ENCODE measurements at regions not wholly inside any gene's neighbourhood (a gene's known extent, or its start where the extent isn't known, plus 50 kb on each side); places are given as distances from the start of the nearest gene placed in this dataset.

DNA sequence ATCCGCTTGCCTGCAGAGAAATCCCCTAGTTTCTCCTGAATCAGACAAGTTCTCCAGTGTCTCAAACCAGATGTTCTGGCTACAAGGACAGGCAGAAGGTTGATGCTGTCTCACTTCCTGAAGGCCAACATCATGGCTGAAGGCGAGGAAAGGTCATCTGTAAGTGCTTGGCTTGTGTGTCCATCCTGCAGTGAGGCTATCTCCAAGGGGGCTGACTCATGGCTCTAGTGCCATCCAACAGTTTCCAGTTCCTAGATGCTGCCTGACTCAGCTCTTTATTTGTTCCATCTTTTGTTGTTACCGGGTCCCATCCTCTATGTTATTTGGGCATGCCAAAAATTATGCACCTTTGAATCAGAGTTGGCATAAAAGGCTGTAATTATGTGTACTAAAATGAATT, 232.1 kb upstream of the TBX3 start:
- 27% methylated on average over 3 of the region's 3 CpGs for WGBS (ENCODE audit: low lambda C conversion rate)
- DNase-seq = no peak
- H3K4me3 ChIP-seq (ENCODE audit: low read depth in 2 of 2, low read length in 1 of 2) = no peak overlapping the region
- H3K27ac ChIP-seq (ENCODE audit: low read depth in 2 of 2, low read length in 1 of 2) = peak overlapping the region in 1 of 2 experiments; percentile 17; a peak in 1 of 4 replicates
- no peaks in the 10 kb centered on the region for H3K79me2 ChIP-seq (ENCODE audit: insufficient read depth)
- H3K27me3 ChIP-seq (ENCODE audit: insufficient read depth) = no peaks in the 10 kb centered on the region
- H3K9me3 ChIP-seq = no peaks in the 10 kb centered on the region
- peaks cover 0 to 4% of the 10 kb centered on the region in 2 experiments; a peak in 1 of 4 replicates for H3K4me1 ChIP-seq (ENCODE audit: control insufficient read depth in 1 of 2, insufficient read depth in 2 of 2, low read depth in 1 of 2, low read length in 1 of 2)
- H3K9me2 ChIP-seq = no peaks in the 10 kb centered on the region
- no peaks in the 10 kb centered on the region for H3F3A ChIP-seq (replicated peaks; ENCODE audit: insufficient read depth)
- no peak overlapping the region for H3K4me2 ChIP-seq
- H2AFZ ChIP-seq (ENCODE audit: low read depth) = 0 out of 2 replicates have a peak overlapping the region, but pooled peaks have one; percentile 38
- POLR2A ChIA-PET = no interaction called here
- H4K20me1 ChIP-seq (ENCODE audit: insufficient read depth) = no peaks in the 10 kb centered on the region
- CTCF ChIA-PET = no interaction called here
- H3K36me3 ChIP-seq (replicated peaks in 1 of 2; ENCODE audit: control insufficient read depth in 1 of 2, insufficient read depth in 2 of 2, low read length in 1 of 2) = no peaks in the 10 kb centered on the region
- no peak overlapping the region for H3K9ac ChIP-seq
- TF ChIP-seq ELF1 (IDR thresholded peaks at IDR 0.05) (peak; percentile 4; the same call in 1 of the 2 replicates), NFIC (IDR thresholded peaks at IDR 0.05; ENCODE audit: borderline replicate concordance) (peak; percentile 62), MEF2A (IDR thresholded peaks at IDR 0.05; ENCODE audit: borderline replicate concordance, low read depth) (no peak), GATA2 (CRISPR knock-in tag; IDR thresholded peaks at IDR 0.05) (no peak), YY1 (IDR thresholded peaks at IDR 0.05; ENCODE audit: low read depth) (no peak), TCF12 (IDR thresholded peaks at IDR 0.05) (peak; percentile 90), SIN3A (IDR thresholded peaks at IDR 0.05; ENCODE audit: borderline replicate concordance, low read depth, low read length) (no peak), SMC3 (IDR thresholded peaks at IDR 0.05; ENCODE audit: low read depth, low read length) (no peak), GABPA (IDR thresholded peaks at IDR 0.05; ENCODE audit: low read depth) (no peak), IRF3 (IDR thresholded peaks at IDR 0.05; ENCODE audit: low read depth, low read length) (no peak), MXI1 (IDR thresholded peaks at IDR 0.05; ENCODE audit: low read depth, low read length) (no peak), CHD2 (IDR thresholded peaks at IDR 0.05; ENCODE audit: low read length, partially characterized antibody) (no peak), EP300 (IDR thresholded peaks at IDR 0.05; ENCODE audit: borderline replicate concordance in 1 of 2, low read depth in 1 of 2, low read length in 1 of 2) (peak in 1 of 2 experiments; percentile 72; a peak in 2 of 4 replicates), NRF1 (IDR thresholded peaks at IDR 0.05; ENCODE audit: low read depth, low read length) (no peak), POLR2AphosphoS5 (IDR thresholded peaks at IDR 0.05; ENCODE audit: low read depth, low read length) (peak; percentile 21; the same call in 1 of the 2 replicates), FOSL2 (IDR thresholded peaks at IDR 0.05; ENCODE audit: borderline replicate concordance, low read depth) (peak; percentile 86), TAF1 (IDR thresholded peaks at IDR 0.05; ENCODE audit: borderline replicate concordance, low read depth, low read length) (no peak), FOXJ3 (CRISPR knock-in tag; IDR thresholded peaks at IDR 0.05) (no peak), USF2 (IDR thresholded peaks at IDR 0.05; ENCODE audit: borderline replicate concordance, low read depth, low read length) (no peak), TEAD4 (IDR thresholded peaks at IDR 0.05; ENCODE audit: borderline replicate concordance, insufficient read depth) (no peak), RFX5 (IDR thresholded peaks at IDR 0.05; ENCODE audit: low read length) (no peak), RXRA (IDR thresholded peaks at IDR 0.05; ENCODE audit: borderline replicate concordance, low read depth) (peak; percentile 84; the same call in 1 of the 2 replicates), FOXM1 (IDR thresholded peaks at IDR 0.05; ENCODE audit: low read depth) (no peak), RAD21 (IDR thresholded peaks at IDR 0.05; ENCODE audit: low read length) (no peak), PBX3 (IDR thresholded peaks at IDR 0.05) (peak; percentile 75)
- TF ChIP-seq, protein P1, sequence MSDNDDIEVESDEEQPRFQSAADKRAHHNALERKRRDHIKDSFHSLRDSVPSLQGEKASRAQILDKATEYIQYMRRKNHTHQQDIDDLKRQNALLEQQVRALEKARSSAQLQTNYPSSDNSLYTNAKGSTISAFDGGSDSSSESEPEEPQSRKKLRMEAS (IDR thresholded peaks at IDR 0.05; ENCODE audit: low read depth) = no peak
- TF ChIP-seq, protein P2, sequence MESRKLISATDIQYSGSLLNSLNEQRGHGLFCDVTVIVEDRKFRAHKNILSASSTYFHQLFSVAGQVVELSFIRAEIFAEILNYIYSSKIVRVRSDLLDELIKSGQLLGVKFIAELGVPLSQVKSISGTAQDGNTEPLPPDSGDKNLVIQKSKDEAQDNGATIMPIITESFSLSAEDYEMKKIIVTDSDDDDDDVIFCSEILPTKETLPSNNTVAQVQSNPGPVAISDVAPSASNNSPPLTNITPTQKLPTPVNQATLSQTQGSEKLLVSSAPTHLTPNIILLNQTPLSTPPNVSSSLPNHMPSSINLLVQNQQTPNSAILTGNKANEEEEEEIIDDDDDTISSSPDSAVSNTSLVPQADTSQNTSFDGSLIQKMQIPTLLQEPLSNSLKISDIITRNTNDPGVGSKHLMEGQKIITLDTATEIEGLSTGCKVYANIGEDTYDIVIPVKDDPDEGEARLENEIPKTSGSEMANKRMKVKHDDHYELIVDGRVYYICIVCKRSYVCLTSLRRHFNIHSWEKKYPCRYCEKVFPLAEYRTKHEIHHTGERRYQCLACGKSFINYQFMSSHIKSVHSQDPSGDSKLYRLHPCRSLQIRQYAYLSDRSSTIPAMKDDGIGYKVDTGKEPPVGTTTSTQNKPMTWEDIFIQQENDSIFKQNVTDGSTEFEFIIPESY (IDR thresholded peaks at IDR 0.05; ENCODE audit: borderline replicate concordance, low read depth) = no peak
- TF ChIP-seq, protein P3, sequence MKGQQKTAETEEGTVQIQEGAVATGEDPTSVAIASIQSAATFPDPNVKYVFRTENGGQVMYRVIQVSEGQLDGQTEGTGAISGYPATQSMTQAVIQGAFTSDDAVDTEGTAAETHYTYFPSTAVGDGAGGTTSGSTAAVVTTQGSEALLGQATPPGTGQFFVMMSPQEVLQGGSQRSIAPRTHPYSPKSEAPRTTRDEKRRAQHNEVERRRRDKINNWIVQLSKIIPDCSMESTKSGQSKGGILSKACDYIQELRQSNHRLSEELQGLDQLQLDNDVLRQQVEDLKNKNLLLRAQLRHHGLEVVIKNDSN (IDR thresholded peaks at IDR 0.05; ENCODE audit: borderline replicate concordance, low read depth) = no peak
- TF ChIP-seq, protein P4, sequence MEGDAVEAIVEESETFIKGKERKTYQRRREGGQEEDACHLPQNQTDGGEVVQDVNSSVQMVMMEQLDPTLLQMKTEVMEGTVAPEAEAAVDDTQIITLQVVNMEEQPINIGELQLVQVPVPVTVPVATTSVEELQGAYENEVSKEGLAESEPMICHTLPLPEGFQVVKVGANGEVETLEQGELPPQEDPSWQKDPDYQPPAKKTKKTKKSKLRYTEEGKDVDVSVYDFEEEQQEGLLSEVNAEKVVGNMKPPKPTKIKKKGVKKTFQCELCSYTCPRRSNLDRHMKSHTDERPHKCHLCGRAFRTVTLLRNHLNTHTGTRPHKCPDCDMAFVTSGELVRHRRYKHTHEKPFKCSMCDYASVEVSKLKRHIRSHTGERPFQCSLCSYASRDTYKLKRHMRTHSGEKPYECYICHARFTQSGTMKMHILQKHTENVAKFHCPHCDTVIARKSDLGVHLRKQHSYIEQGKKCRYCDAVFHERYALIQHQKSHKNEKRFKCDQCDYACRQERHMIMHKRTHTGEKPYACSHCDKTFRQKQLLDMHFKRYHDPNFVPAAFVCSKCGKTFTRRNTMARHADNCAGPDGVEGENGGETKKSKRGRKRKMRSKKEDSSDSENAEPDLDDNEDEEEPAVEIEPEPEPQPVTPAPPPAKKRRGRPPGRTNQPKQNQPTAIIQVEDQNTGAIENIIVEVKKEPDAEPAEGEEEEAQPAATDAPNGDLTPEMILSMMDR (IDR thresholded peaks at IDR 0.05) = no peak

Measured in SK-N-SH (cell line).